ENCODE measurements at regions not wholly inside any gene's neighbourhood (a gene's known extent, or its start where the extent isn't known, plus 50 kb on each side); places are given as distances from the start of the nearest gene placed in this dataset.

DNA sequence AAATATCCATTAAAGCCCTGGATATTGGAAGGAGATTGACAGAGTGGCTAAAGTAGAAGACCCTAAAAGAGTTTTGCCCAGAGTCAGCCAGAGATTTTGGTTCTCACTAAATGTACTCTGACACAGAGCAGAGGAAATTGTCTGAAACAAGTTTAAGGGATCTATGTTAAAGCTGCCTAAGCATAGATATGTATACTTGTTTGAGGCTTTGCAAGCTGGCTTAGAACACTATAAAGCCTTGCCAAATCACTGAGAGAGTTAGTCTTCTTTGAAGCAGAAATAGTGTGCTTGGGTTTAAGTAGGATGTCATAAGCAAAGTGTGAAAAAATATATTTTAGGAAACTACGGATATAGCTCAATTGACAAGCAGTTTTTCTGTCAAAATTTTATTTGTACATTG lies 653.5 kb downstream of the FSCB start:
- Mint-ChIP-seq H3K27ac (no peak overlapping the region), H3K4me1 (no peaks in the 10 kb centered on the region), H3K36me3 (no peaks in the 10 kb centered on the region), H3K27me3 (no peaks in the 10 kb centered on the region), H3K4me3 (no peak overlapping the region), H3K9me3 (peaks cover 10 to 20% (median 19%) of the 10 kb centered on the region in 3 donors)
- Histone ChIP-seq H3K4me3 (ENCODE audit: control insufficient read depth in 1 of 2, extremely low read depth in 1 of 2, low read length in 1 of 2) (no peak overlapping the region), H3K27ac (ENCODE audit: low read length) (no peak overlapping the region), H3K36me3 (ENCODE audit: control insufficient read depth in 2 of 2, extremely low read depth in 1 of 2, insufficient read depth in 1 of 2, low read length in 1 of 2) (no peaks in the 10 kb centered on the region), H3K27me3 (replicated peaks in 1 of 2; ENCODE audit: control insufficient read depth in 2 of 2, extremely low read depth in 1 of 2, insufficient read depth in 2 of 2, low read length in 1 of 2) (no peaks in the 10 kb centered on the region), H3K4me1 (ENCODE audit: control insufficient read depth in 1 of 2, extremely low read depth in 1 of 2, insufficient read depth in 2 of 2, low read length in 2 of 2) (no peaks in the 10 kb centered on the region), H3K9me3 (no peaks in the 10 kb centered on the region)
- ChIA-PET POLR2A (no interaction called here), CTCF (no interaction called here)
- no CpG with 5 or more reads among the region's 1 CpG for WGBS (ENCODE audit: insufficient coverage)
- ATAC-seq (replicated peaks in 1 of 4) (no peak), DNase-seq (no peak)

DNA sequence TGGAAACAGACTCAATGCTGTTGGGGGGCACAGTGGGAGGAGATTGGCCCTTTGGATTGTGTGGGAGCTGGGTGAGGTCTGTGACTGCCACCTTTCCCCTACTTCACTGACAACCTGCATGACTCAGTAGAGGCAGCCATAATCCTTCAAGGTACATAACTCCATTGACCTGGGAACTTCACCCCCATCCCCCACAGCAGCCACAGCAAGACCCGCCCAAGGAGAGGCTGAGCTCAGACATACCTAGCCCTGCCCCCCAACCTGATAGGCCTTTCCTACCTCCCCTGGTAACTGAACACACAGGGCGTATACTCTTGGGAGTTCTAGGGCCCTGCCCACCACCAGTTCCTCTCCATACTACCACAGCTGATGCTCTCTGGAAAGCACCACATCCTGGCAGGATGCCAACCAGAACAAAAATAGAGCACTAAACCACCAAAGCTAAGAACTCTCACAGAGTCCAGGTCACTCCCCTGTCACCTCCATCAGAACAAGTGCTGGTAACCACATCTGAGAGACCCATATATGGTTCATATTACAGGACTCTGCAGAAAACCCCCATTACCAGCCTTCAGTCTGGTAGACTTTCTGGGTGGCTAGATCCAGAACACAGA lies 703.9 kb downstream of the FSCB start:
- ATAC-seq (replicated peaks in 1 of 4) (no peak), DNase-seq (no peak)
- no peaks in the 10 kb centered on the region for H3K36me3 Mint-ChIP-seq
- no peak overlapping the region for H3K4me3 ChIP-seq (ENCODE audit: control insufficient read depth in 1 of 2, extremely low read depth in 1 of 2, low read length in 1 of 2)
- peaks cover 22 to 27% (median 26%) of the 10 kb centered on the region in 3 donors for H3K9me3 Mint-ChIP-seq
- no peaks in the 10 kb centered on the region for H3K27me3 Mint-ChIP-seq
- no peaks in the 10 kb centered on the region for H3K4me1 ChIP-seq (ENCODE audit: control insufficient read depth in 1 of 2, extremely low read depth in 1 of 2, insufficient read depth in 2 of 2, low read length in 2 of 2)
- WGBS (ENCODE audit: insufficient coverage): 57% methylated on average over 1 of the region's 2 CpGs
- H3K27ac ChIP-seq (ENCODE audit: low read length): no peak overlapping the region
- H3K36me3 ChIP-seq (ENCODE audit: control insufficient read depth in 2 of 2, extremely low read depth in 1 of 2, insufficient read depth in 1 of 2, low read length in 1 of 2): no peaks in the 10 kb centered on the region
- no peaks in the 10 kb centered on the region for H3K27me3 ChIP-seq (replicated peaks in 1 of 2; ENCODE audit: control insufficient read depth in 2 of 2, extremely low read depth in 1 of 2, insufficient read depth in 2 of 2, low read length in 1 of 2)
- ChIA-PET POLR2A (interaction anchor here in 1 of 2 donors (0.7 kb wide), 1 partner anchor 1001 kb away, joined by 3 read pairs; no protein-coding TSS in a partner anchor), CTCF (no interaction called here)
- H3K27ac Mint-ChIP-seq: no peak overlapping the region
- H3K4me1 Mint-ChIP-seq: no peaks in the 10 kb centered on the region
- no peak overlapping the region for H3K4me3 Mint-ChIP-seq
- no peaks in the 10 kb centered on the region for H3K9me3 ChIP-seq

GRCh38 chr14:43795600-43796228 lies 711.4 kb downstream of the FSCB start:
- Mint-ChIP-seq H3K36me3 (no peaks in the 10 kb centered on the region), H3K27ac (no peak overlapping the region), H3K4me3 (no peak overlapping the region), H3K27me3 (no peaks in the 10 kb centered on the region), H3K9me3 (peaks cover 8 to 10% (median 8%) of the 10 kb centered on the region in 3 donors), H3K4me1 (no peaks in the 10 kb centered on the region)
- Histone ChIP-seq H3K36me3 (ENCODE audit: control insufficient read depth in 2 of 2, extremely low read depth in 1 of 2, insufficient read depth in 1 of 2, low read length in 1 of 2) (no peaks in the 10 kb centered on the region), H3K27ac (ENCODE audit: low read length) (no peak overlapping the region), H3K9me3 (no peaks in the 10 kb centered on the region), H3K27me3 (replicated peaks in 1 of 2; ENCODE audit: control insufficient read depth in 2 of 2, extremely low read depth in 1 of 2, insufficient read depth in 2 of 2, low read length in 1 of 2) (no peaks in the 10 kb centered on the region), H3K4me1 (ENCODE audit: control insufficient read depth in 1 of 2, extremely low read depth in 1 of 2, insufficient read depth in 2 of 2, low read length in 2 of 2) (no peaks in the 10 kb centered on the region), H3K4me3 (ENCODE audit: control insufficient read depth in 1 of 2, extremely low read depth in 1 of 2, low read length in 1 of 2) (no peak overlapping the region)
- DNase-seq: no peak
- CTCF ChIA-PET: no interaction called here
- ATAC-seq (replicated peaks in 1 of 4): no peak
- POLR2A ChIA-PET: no interaction called here

- no peak for DNase-seq
- no peaks in the 10 kb centered on the region for H3K4me1 Mint-ChIP-seq
- H3K9me3 Mint-ChIP-seq: peaks cover 8 to 13% (median 9%) of the 10 kb centered on the region in 3 donors
Observed at GRCh38 chr14:43793579-43793978, 713.5 kb downstream of the FSCB start.

DNA sequence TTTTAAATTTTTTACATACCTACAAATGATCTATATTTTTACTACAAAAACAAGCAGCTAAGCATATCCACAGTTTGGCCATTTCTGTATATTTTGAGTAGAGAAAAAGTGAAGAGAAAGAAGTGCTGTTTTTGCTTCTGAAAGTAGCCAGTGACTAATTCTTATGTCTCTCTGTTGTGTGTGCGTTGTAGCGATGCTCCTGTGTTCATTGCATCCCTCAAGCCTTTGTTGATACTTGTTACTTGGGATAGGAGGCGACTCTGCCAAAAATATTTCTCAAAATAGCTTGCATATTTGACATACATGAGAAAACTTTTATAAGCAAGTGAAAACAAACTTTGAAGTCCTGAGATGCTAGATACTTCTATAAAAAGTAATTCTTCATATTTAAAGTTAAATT lies 714.1 kb downstream of the FSCB start:
- ChIA-PET CTCF (no interaction called here), POLR2A (no interaction called here)
- DNase-seq (no peak), ATAC-seq (replicated peaks in 1 of 4) (no peak)
- no CpG with 5 or more reads among the region's 3 CpGs for WGBS (ENCODE audit: insufficient coverage)
- H3K27me3 Mint-ChIP-seq: no peaks in the 10 kb centered on the region
- no peaks in the 10 kb centered on the region for H3K36me3 ChIP-seq (ENCODE audit: control insufficient read depth in 2 of 2, extremely low read depth in 1 of 2, insufficient read depth in 1 of 2, low read length in 1 of 2)
- H3K4me1 ChIP-seq (ENCODE audit: control insufficient read depth in 1 of 2, extremely low read depth in 1 of 2, insufficient read depth in 2 of 2, low read length in 2 of 2): no peaks in the 10 kb centered on the region
- H3K4me3 Mint-ChIP-seq: no peak overlapping the region
- H3K27ac Mint-ChIP-seq: no peak overlapping the region
- no peaks in the 10 kb centered on the region for H3K27me3 ChIP-seq (replicated peaks in 1 of 2; ENCODE audit: control insufficient read depth in 2 of 2, extremely low read depth in 1 of 2, insufficient read depth in 2 of 2, low read length in 1 of 2)
- no peak overlapping the region for H3K4me3 ChIP-seq (ENCODE audit: control insufficient read depth in 1 of 2, extremely low read depth in 1 of 2, low read length in 1 of 2)
- H3K36me3 Mint-ChIP-seq: no peaks in the 10 kb centered on the region
- H3K4me1 Mint-ChIP-seq: no peaks in the 10 kb centered on the region
- peaks cover 8 to 13% (median 9%) of the 10 kb centered on the region in 3 donors for H3K9me3 Mint-ChIP-seq
- no peak overlapping the region for H3K27ac ChIP-seq (ENCODE audit: low read length)
- no peaks in the 10 kb centered on the region for H3K9me3 ChIP-seq

More at GRCh38 chr14:43793579-43793978, 713.5 kb downstream of the FSCB start:
- Histone ChIP-seq H3K36me3 (ENCODE audit: control insufficient read depth in 2 of 2, extremely low read depth in 1 of 2, insufficient read depth in 1 of 2, low read length in 1 of 2) (no peaks in the 10 kb centered on the region), H3K27ac (ENCODE audit: low read length) (no peak overlapping the region), H3K9me3 (no peaks in the 10 kb centered on the region), H3K27me3 (replicated peaks in 1 of 2; ENCODE audit: control insufficient read depth in 2 of 2, extremely low read depth in 1 of 2, insufficient read depth in 2 of 2, low read length in 1 of 2) (no peaks in the 10 kb centered on the region), H3K4me3 (ENCODE audit: control insufficient read depth in 1 of 2, extremely low read depth in 1 of 2, low read length in 1 of 2) (no peak overlapping the region), H3K4me1 (ENCODE audit: control insufficient read depth in 1 of 2, extremely low read depth in 1 of 2, insufficient read depth in 2 of 2, low read length in 2 of 2) (no peaks in the 10 kb centered on the region)
- POLR2A ChIA-PET: no interaction called here
- H3K27ac Mint-ChIP-seq: no peak overlapping the region
- H3K27me3 Mint-ChIP-seq: no peaks in the 10 kb centered on the region
- no CpG with 5 or more reads among the region's 2 CpGs for WGBS (ENCODE audit: insufficient coverage)
- no peaks in the 10 kb centered on the region for H3K36me3 Mint-ChIP-seq
- ATAC-seq (replicated peaks in 1 of 4): no peak
- CTCF ChIA-PET: no interaction called here
- no peak overlapping the region for H3K4me3 Mint-ChIP-seq

GRCh38 chr14:43790681-43791080 lies 716.4 kb downstream of the FSCB start:
- no peaks in the 10 kb centered on the region for H3K27me3 ChIP-seq (replicated peaks in 1 of 2; ENCODE audit: control insufficient read depth in 2 of 2, extremely low read depth in 1 of 2, insufficient read depth in 2 of 2, low read length in 1 of 2)
- ChIA-PET CTCF (no interaction called here), POLR2A (no interaction called here)
- DNase-seq (no peak), ATAC-seq (replicated peaks in 1 of 4) (no peak)
- no peaks in the 10 kb centered on the region for H3K36me3 ChIP-seq (ENCODE audit: control insufficient read depth in 2 of 2, extremely low read depth in 1 of 2, insufficient read depth in 1 of 2, low read length in 1 of 2)
- no peaks in the 10 kb centered on the region for H3K9me3 ChIP-seq
- H3K27ac ChIP-seq (ENCODE audit: low read length): no peak overlapping the region
- Mint-ChIP-seq H3K36me3 (no peaks in the 10 kb centered on the region), H3K27me3 (no peaks in the 10 kb centered on the region), H3K4me1 (no peaks in the 10 kb centered on the region), H3K9me3 (peaks cover 7 to 16% (median 8%) of the 10 kb centered on the region in 3 donors), H3K27ac (no peak overlapping the region), H3K4me3 (no peak overlapping the region)
- H3K4me1 ChIP-seq (ENCODE audit: control insufficient read depth in 1 of 2, extremely low read depth in 1 of 2, insufficient read depth in 2 of 2, low read length in 2 of 2): no peaks in the 10 kb centered on the region
- WGBS (ENCODE audit: insufficient coverage): 57% methylated on average over 2 of the region's 4 CpGs
- no peak overlapping the region for H3K4me3 ChIP-seq (ENCODE audit: control insufficient read depth in 1 of 2, extremely low read depth in 1 of 2, low read length in 1 of 2)

DNA sequence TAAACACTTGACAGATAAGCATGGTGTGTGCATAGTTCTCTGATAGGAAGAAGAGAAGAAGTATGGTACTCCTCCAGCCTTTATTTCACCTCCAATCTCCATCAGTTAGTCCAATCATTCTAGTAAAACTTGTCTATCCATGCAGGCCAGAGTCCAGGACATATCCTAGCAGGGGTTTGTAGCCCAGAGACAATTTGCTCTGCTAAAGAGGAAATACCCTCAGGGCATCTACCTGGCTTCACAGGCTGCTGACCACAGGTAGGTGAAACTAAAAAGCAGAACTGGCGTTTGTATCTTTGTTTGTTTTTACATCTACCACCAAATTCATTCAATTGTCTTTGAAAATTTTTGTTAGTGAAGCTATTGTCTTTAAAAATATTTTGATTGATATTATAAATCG lies 717.6 kb downstream of the FSCB start:
- ChIA-PET CTCF (no interaction called here), POLR2A (no interaction called here)
- H3K27me3 Mint-ChIP-seq: no peaks in the 10 kb centered on the region
- H3K9me3 Mint-ChIP-seq: peaks cover 0 to 14% (median 9%) of the 10 kb centered on the region in 3 donors
- H3K4me1 Mint-ChIP-seq: no peaks in the 10 kb centered on the region
- Histone ChIP-seq H3K9me3 (no peaks in the 10 kb centered on the region), H3K27ac (ENCODE audit: low read length) (no peak overlapping the region), H3K4me3 (ENCODE audit: control insufficient read depth in 1 of 2, extremely low read depth in 1 of 2, low read length in 1 of 2) (no peak overlapping the region), H3K4me1 (ENCODE audit: control insufficient read depth in 1 of 2, extremely low read depth in 1 of 2, insufficient read depth in 2 of 2, low read length in 2 of 2) (no peaks in the 10 kb centered on the region), H3K27me3 (replicated peaks in 1 of 2; ENCODE audit: control insufficient read depth in 2 of 2, extremely low read depth in 1 of 2, insufficient read depth in 2 of 2, low read length in 1 of 2) (no peaks in the 10 kb centered on the region), H3K36me3 (ENCODE audit: control insufficient read depth in 2 of 2, extremely low read depth in 1 of 2, insufficient read depth in 1 of 2, low read length in 1 of 2) (no peaks in the 10 kb centered on the region)
- ATAC-seq (replicated peaks in 1 of 4) (no peak), DNase-seq (no peak)
- H3K36me3 Mint-ChIP-seq: no peaks in the 10 kb centered on the region
- no CpG with 5 or more reads among the region's 2 CpGs for WGBS (ENCODE audit: insufficient coverage)
- H3K4me3 Mint-ChIP-seq: no peak overlapping the region
- H3K27ac Mint-ChIP-seq: no peak overlapping the region
